ELF-1 (cell line): ENCODE measurements at regions not wholly inside any gene's neighbourhood (a gene's known extent, or its start where the extent isn't known, plus 50 kb on each side); places are given as distances from the start of the nearest gene placed in this dataset.

Experiments used
- DNase-seq: peaks from one replicate; pipeline ENCODE4 v3.0.0-alpha.2; 2016; ENCODE audit warnings: low read depth, low spot score

DNA sequence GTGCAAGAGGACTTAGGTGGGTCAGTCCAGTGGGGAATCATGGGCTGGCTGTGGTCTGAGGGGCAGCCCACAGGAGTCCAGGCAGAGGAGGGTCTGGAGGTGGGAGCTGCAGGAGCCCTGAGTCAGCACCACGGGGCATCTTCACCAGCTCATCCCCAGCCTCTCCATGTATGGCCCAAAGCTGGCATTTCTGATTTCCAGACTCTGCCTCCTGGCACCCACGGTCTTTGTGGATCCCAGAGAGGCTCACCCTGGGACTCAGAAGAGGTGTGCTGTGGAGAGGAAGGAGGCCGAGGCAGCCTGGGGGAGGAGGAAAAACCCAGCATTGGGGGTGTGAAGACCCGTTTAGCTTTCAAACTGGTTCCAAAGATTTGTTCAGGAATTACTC lies 64.5 kb upstream of the KLF13 start:
- DNase-seq: no peak

- no peak for DNase-seq
Observed at GRCh38 chr15:31262901-31263671, 63.5 kb upstream of the KLF13 start.

DNA sequence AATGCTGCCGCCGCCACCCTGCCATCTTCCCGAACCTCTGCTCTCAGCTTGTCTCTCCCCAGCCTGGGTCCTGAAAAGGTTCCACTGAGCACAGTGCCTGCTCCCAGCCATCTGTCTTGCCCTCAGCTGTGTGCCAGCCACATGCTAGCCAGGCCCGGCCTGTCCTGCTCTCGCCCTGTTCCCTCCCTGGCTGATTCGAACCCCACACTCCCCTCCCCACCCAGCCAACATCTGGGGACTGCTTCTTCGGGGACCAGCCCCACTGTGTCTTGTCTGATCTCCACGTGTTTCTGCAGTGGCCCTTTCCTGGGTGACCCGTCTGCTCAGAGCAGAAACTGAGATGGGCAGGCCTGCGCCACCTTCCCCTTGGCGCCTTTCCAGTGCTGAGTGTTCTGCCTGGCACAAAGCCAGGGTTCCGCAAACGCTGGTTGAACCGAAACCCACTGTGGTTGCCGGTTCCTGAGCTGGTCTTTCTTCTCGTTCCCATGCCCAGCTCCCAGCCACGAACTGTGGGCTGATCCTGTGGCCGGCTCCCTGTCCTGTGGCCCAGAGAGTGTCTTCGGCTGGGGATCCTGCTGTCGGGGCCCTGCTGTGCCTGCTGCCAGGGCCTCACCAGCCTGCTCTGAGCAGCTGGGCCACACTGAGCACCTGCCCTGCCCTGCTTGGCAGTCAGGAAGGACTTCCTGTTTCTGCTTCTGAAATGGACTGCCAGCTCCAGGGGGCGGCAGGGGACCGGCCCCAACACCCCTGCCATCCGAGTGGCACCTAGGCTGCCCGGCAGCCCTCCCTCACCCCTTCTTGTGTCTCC lies 62.7 kb upstream of the KLF13 start:
- no peak for DNase-seq

DNA sequence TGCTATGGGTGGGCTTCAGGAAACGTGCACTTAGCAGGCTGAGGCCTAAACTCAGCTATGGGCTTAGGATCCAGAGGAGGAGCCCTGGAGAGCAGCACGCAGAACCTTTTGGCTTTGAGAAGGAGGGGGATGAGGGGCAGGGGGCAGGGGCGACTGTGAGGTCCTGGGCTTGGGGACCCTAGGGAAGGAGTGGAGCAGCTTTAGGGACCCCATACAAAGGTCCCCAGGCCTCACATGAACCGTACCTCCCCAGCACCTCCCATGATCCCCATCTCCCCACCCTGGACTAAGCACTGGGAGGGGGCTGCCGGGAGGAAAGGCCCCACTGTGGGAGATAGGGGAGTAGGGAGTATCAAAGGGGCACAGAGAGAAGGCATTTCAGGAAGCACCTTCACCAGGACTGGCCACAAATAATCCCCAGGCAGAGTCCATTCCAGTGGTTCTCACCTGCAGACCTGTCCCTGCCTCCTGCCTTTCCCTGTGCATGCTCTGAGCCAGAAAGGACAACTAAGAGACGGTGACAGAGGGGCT lies 62.0 kb upstream of the KLF13 start:
- no peak for DNase-seq

DNA sequence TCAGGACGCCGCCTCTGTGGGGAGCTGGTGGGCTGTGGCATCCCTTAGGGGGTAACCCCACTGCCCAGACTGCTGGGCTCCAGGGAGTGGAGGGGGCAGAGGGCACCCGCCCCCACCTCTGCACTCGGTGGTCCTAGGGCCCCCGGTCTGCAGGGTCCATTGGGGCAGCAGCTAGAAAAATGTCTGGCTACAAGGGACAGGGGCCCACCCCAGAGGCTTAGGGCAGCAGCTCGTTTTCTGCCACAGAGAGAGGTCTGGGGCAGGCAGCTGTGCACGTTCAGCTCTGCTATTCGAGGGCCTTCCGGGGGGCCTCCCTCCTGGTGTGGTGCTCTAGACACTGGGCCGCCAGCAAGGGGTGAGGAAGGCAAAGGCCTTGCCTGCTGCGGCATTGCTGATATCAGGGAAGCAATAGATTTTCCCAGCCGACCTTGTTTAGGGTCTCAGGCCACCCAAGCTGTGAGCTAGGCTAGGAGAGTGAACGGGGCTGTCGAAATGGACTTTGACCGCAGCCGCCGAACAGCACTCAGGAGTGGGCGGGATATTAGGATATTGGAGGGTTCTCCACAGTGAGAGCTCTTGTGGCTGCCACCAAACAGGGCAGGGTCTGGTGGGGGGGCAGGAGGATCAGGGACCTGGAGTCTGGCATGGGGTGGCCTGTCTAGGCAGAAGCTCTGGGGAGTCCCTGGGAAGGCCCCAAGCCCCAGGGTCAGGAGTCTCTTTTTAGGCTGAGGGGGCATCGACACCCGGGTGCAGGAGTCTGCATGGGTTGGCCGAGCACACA lies 61.4 kb upstream of the KLF13 start:
- no peak for DNase-seq

GRCh38 chr15:31265871-31266711 lies 60.5 kb upstream of the KLF13 start:
- DNase-seq: no peak

DNA sequence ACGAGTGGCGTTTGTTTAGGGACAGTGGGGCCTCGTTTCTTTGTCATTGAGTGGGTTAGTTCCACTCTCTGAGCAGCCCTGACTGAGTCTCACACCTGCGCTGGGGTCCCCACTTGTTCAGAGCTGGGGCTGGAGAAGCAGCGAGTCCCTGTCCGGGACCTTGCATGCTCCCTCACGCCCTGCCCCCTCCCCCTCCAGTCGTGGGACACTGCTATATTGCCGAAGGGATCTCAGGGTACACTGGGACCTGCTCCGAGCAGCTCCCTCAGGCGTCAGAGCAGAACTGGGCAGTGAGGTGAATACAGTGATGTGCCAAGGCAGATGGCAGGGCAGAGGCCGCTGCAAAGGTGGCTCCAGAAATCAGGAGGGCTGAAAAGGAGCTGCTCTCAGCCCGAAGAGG lies 59.9 kb upstream of the KLF13 start:
- no peak for DNase-seq

- no peak for DNase-seq
Observed at GRCh38 chr15:31267161-31268107, 59.2 kb upstream of the KLF13 start.

DNA sequence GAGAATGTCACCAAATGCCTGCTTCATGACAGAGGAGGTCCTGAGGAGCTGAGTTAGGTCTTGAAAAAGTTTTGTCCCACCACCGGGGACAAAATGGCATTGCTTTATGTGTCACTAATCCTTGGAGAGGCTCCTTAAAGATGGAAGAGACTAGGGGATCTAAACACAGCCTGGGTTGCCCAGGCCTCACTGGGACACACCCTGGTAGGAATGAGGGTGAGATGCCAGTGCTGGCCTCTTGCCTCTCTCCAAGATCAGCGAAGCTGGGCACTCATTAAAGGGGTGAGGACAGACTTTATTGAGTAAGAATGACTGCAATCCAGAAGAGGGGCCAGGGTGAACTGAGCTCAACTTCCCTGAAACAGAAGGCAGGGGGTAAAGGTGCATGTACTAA lies 58.5 kb upstream of the KLF13 start:
- DNase-seq: no peak

- DNase-seq: no peak
Observed at GRCh38 chr15:31268911-31269784, 57.5 kb upstream of the KLF13 start.

- DNase-seq: no peak
Observed at GRCh38 chr15:31269816-31270575, 56.6 kb upstream of the KLF13 start.

- peak; percentile 54 for DNase-seq
Observed at GRCh38 chr15:31270767-31271166, 55.9 kb upstream of the KLF13 start.

- no peak for DNase-seq
Observed at GRCh38 chr15:31271224-31271635, 55.4 kb upstream of the KLF13 start.

GRCh38 chr15:31271711-31272557 lies 54.7 kb upstream of the KLF13 start:
- no peak for DNase-seq

DNA sequence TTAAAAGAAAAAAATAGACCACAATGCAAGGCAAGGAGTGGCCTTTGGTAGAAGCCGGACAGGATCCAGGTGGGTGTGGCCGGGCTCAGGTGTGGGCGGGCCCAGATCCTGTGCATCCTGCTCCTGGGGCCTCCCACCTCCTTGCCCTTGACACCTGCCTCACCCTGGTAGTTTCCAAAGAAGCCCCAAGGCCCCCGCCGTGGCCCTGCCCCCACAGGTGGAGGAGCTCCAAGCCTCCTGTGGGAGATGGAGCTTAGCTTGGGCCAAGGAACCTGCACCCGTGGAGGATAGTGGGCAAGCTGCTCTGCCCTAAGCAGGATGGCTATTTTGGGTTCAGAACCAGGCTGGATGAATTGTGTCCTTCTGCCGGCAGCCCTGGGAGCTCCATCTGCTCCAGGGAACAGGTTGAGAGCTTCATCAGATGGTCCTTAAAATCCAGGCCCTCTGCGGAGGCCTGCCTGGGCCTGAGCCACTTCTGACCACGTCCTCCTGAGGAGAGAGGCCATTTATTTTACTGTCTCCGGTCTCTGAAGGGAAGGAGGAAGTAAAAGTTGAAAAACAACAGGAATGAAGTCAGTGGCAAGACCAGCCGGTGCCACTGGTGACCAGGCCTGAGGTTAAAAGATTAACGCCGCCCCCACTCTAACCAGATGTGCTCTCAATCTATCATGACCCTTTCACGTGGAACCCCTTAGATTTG lies 53.9 kb upstream of the KLF13 start:
- no peak for DNase-seq

DNA sequence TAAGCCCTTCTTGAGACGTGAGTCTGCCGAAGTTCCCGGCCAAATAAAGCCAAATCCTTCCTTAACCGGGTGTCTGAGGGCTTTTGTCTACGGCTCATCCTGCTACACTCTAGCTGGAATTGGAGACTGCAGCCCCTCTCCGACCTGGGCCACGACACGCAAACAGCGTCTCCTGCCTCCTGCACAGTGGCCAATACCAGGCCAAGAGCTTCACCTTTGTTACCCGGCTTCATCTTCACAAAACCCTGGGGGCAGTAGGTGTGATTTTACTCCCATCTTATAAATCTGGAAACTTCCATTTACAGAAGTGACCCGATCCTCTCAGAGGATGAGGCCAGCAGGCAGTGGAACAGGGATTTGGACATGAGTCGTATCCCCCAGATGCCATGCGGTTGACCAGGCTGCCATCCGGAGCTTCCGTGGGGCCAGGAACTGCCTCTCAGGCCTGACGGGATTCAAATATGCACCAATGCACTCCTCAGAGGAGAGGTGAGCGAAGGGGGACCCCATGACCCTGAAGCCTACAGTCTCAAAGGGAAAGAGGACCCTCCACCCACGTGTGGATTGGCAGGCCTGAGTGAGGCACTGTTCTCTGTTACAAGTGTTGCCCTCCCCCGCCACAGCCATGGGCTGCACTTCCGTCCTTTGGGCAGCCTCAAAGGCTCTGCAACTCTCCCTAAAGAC lies 53.2 kb upstream of the KLF13 start:
- DNase-seq: no peak
